ENCODE measurements at regions not wholly inside any gene's neighbourhood (a gene's known extent, or its start where the extent isn't known, plus 50 kb on each side); places are given as distances from the start of the nearest gene placed in this dataset.

DNA sequence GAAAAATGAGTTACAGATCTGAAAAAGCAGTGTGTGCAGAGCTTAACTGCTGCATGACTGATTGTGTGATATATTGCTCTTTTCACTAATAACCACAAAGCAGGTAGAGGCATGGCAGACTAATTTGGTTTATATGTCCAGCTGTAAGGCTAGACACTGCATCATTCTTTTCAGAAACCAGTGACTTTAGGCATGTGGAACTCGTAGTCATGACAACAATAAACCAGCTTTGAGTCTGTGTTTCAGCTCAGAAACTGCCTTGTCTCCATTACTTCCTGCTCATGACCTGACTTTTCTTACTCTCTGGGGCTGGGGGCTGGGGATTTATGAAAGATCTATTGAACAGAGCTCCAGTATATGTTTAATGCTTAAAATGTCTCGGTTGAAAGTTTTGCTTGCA lies 146.8 kb upstream of the LRIG3 start:
- no peak for TF ChIP-seq EZH2 (optimal IDR thresholded peaks at IDR 0.05; ENCODE audit: low read depth, low read length)
- no peak for TF ChIP-seq CTCF (IDR thresholded peaks at IDR 0.05; ENCODE audit: low read length)
- no peak for TF ChIP-seq EZH2phosphoT487 (IDR thresholded peaks at IDR 0.05; ENCODE audit: low read length)
- Histone ChIP-seq H3K9ac (ENCODE audit: low read length) (no peak overlapping the region), H3K27ac (ENCODE audit: low read length) (peak overlapping the region; percentile 18; the same call in 1 of the 2 replicates), H3K27me3 (replicated peaks; ENCODE audit: insufficient read depth, low read length) (no peaks in the 10 kb centered on the region), H3K4me1 (ENCODE audit: low read length) (peaks cover 13% of the 10 kb centered on the region; the same call in 1 of the 2 replicates), H4K20me1 (ENCODE audit: insufficient read depth, low read length) (no peaks in the 10 kb centered on the region), H3K9me3 (replicated peaks; ENCODE audit: insufficient read depth, low read length) (no peaks in the 10 kb centered on the region), H3K4me3 (ENCODE audit: low read length) (no peak overlapping the region), H3K36me3 (replicated peaks; ENCODE audit: insufficient read depth, low read length) (no peaks in the 10 kb centered on the region), H3K9me2 (replicated peaks; ENCODE audit: insufficient read depth, low read length) (no peaks in the 10 kb centered on the region), H3K79me2 (ENCODE audit: low read length) (no peaks in the 10 kb centered on the region), H3K4me2 (ENCODE audit: low read depth, low read length) (no peak overlapping the region), H3F3A (ENCODE audit: insufficient read depth, low read length) (no peaks in the 10 kb centered on the region), H2AFZ (ENCODE audit: low read length) (no peak overlapping the region)
- peak; percentile 86 for DNase-seq

DNA sequence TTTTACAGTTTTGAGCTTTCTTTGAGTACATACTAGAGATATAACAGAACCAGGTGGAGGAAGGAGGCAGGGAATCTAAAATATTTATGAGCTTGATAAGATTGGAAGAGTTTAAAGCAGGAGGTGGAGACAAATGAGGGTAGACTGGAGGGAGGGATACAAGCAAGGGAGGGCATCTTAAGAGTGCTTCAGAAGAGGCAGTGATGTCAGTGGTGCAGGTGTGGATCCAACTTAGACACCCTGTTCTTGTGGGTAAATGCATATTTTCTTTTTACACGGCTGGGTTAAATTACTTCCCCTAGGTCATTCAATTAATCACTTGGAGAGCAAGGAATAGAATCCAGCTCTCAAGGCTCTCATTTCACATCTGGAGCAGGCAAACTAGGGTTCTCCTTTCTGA lies 146.1 kb upstream of the LRIG3 start:
- no peaks in the 10 kb centered on the region for H3F3A ChIP-seq (ENCODE audit: insufficient read depth, low read length)
- no peak overlapping the region for H3K4me3 ChIP-seq (ENCODE audit: low read length)
- H3K79me2 ChIP-seq (ENCODE audit: low read length) = no peaks in the 10 kb centered on the region
- H3K9me2 ChIP-seq (replicated peaks; ENCODE audit: insufficient read depth, low read length) = no peaks in the 10 kb centered on the region
- no peaks in the 10 kb centered on the region for H4K20me1 ChIP-seq (ENCODE audit: insufficient read depth, low read length)
- no peak for DNase-seq
- peak overlapping the region; percentile 18; the same call in 1 of the 2 replicates for H3K27ac ChIP-seq (ENCODE audit: low read length)
- H3K4me2 ChIP-seq (ENCODE audit: low read depth, low read length) = no peak overlapping the region
- H3K4me1 ChIP-seq (ENCODE audit: low read length) = peaks cover 13% of the 10 kb centered on the region; the same call in 1 of the 2 replicates
- no peak overlapping the region for H3K9ac ChIP-seq (ENCODE audit: low read length)
- no peaks in the 10 kb centered on the region for H3K27me3 ChIP-seq (replicated peaks; ENCODE audit: insufficient read depth, low read length)
- no peak for TF ChIP-seq CTCF (IDR thresholded peaks at IDR 0.05; ENCODE audit: low read length)
- no peak for TF ChIP-seq EZH2 (optimal IDR thresholded peaks at IDR 0.05; ENCODE audit: low read depth, low read length)
- TF ChIP-seq EZH2phosphoT487 (IDR thresholded peaks at IDR 0.05; ENCODE audit: low read length) = no peak
- no peaks in the 10 kb centered on the region for H3K9me3 ChIP-seq (replicated peaks; ENCODE audit: insufficient read depth, low read length)
- H2AFZ ChIP-seq (ENCODE audit: low read length) = no peak overlapping the region
- no peaks in the 10 kb centered on the region for H3K36me3 ChIP-seq (replicated peaks; ENCODE audit: insufficient read depth, low read length)

DNA sequence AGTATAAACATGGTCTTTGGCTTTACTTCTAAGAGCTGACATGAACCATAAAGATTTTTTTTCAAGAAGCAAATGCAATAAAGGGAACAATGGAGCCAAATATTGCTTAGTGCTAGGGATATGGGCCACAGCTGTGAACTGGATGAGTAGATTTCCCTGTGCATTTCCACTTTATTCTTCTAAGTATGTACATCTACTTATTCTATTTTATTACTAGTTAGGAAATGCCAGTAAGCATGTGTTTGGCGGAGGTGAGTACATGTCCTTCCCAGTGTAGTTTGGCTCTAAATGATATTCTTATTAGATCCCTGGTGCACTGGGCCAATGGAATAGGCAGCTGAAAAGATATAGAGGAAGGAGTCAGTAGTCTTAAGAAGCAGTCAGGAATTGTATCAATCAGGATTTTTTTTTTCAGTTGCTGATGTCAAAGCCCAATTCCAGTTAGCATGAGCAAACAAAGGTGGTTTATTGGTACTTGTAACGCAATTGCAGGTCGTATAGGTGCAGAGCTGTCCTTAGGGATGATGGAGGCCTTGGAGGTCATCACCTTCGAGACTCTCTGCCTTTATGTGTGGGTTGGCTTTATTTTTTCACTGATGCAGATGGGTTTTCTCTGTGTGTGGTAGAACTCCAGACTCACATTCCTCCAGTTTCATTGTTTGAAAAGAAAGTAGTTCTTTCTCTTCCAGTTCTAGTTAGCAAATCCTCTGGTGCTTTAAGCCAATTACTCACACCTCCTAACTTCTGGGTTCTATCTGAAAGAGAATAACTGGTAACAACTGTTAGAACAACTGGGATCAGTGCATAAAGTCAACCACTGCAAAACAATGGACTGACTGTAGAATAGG lies 139.0 kb upstream of the LRIG3 start:
- H3K4me3 ChIP-seq (ENCODE audit: low read length) = no peak overlapping the region
- no peaks in the 10 kb centered on the region for H4K20me1 ChIP-seq (ENCODE audit: insufficient read depth, low read length)
- no peaks in the 10 kb centered on the region for H3F3A ChIP-seq (ENCODE audit: insufficient read depth, low read length)
- H3K9me2 ChIP-seq (replicated peaks; ENCODE audit: insufficient read depth, low read length) = no peaks in the 10 kb centered on the region
- no peak overlapping the region for H3K27ac ChIP-seq (ENCODE audit: low read length)
- no peaks in the 10 kb centered on the region for H3K27me3 ChIP-seq (replicated peaks; ENCODE audit: insufficient read depth, low read length)
- no peaks in the 10 kb centered on the region for H3K36me3 ChIP-seq (replicated peaks; ENCODE audit: insufficient read depth, low read length)
- H2AFZ ChIP-seq (ENCODE audit: low read length) = no peak overlapping the region
- H3K9me3 ChIP-seq (replicated peaks; ENCODE audit: insufficient read depth, low read length) = no peaks in the 10 kb centered on the region
- no peaks in the 10 kb centered on the region for H3K79me2 ChIP-seq (ENCODE audit: low read length)
- TF ChIP-seq CTCF (IDR thresholded peaks at IDR 0.05; ENCODE audit: low read length) (no peak), EZH2 (optimal IDR thresholded peaks at IDR 0.05; ENCODE audit: low read depth, low read length) (no peak), EZH2phosphoT487 (IDR thresholded peaks at IDR 0.05; ENCODE audit: low read length) (no peak)
- DNase-seq = no peak
- H3K4me2 ChIP-seq (ENCODE audit: low read depth, low read length) = no peak overlapping the region
- H3K9ac ChIP-seq (ENCODE audit: low read length) = no peak overlapping the region
- peaks cover 11% of the 10 kb centered on the region for H3K4me1 ChIP-seq (ENCODE audit: low read length)

Data from MM.1S (cell line).